GM12874 (cell line): ENCODE measurements at regions not wholly inside any gene's neighbourhood (a gene's known extent, or its start where the extent isn't known, plus 50 kb on each side); places are given as distances from the start of the nearest gene placed in this dataset.

Experiments used
- CTCF ChIP-seq: IDR thresholded peaks from 2 replicates; pipeline ENCODE4 v1.5.1; 2011; ENCODE audit warnings: low read depth, mild to moderate bottlenecking, control low read depth, low read length, moderate library complexity; ENCODE audit not compliant: insufficient read depth

DNA sequence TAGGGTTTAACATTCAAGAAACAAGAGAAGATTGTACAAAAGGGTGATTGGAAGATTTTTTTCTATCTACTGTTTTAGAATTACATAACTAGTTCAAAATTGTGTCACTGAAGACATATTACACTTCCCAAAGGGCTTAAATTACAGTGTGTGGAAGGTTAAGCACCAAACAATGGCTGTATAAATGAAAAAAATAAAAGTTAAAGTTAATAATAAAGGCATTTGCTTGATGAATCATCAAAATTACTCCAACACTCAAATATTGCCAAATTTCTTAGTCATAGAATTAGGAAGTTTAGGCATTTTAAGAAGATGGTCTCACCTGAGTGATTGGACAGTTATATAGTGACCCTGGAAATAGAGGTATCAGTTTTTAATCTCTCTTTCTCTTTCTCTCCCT lies 227.6 kb upstream of the CARD18 start:
- TF ChIP-seq CTCF = no peak

DNA sequence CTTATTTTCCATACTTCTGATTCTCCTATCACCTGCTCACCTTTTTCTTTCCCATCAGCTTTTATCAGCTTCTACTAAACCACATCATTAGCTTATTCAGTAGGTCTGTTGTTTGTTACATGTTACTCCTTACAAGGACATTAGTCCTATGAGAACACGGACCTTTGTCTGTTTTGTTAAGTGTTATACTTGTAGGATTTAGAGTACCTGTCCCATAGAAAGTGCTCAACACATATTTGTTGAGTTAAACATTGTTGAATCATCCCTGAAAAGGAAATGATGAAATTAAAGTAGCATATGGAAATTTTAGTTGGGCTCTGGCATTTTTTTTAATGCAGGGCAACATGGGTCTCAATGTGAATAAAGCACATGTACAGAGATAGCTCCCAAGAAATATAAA lies 222.1 kb upstream of the CARD18 start:
- no peak for TF ChIP-seq CTCF

DNA sequence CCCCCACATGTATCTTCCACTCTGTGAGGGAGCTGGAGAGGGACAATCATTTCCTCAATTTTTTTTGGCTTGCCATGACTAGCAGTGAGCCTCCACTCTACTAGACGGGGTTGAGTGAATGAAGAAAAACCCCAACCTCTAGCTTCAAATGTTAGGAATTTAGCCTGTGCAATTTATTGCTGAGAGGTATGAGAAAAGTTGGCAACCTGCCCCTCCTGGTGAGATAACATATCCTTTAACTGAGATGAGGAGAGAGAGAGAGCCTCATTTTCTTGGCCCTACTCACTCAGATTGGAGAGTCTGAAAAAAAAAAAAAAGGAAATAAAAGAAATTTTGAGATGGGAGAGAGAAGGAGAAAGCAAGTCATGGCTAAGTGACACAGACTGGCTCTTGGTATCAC lies 218.2 kb upstream of the CARD18 start:
- TF ChIP-seq CTCF = no peak

- TF ChIP-seq CTCF = no peak
These were observed 217.6 kb upstream of the CARD18 start for GRCh38 chr11:105357146-105357545.

- no peak for TF ChIP-seq CTCF
These were observed 205.4 kb upstream of the CARD18 start for GRCh38 chr11:105344938-105345337.

DNA sequence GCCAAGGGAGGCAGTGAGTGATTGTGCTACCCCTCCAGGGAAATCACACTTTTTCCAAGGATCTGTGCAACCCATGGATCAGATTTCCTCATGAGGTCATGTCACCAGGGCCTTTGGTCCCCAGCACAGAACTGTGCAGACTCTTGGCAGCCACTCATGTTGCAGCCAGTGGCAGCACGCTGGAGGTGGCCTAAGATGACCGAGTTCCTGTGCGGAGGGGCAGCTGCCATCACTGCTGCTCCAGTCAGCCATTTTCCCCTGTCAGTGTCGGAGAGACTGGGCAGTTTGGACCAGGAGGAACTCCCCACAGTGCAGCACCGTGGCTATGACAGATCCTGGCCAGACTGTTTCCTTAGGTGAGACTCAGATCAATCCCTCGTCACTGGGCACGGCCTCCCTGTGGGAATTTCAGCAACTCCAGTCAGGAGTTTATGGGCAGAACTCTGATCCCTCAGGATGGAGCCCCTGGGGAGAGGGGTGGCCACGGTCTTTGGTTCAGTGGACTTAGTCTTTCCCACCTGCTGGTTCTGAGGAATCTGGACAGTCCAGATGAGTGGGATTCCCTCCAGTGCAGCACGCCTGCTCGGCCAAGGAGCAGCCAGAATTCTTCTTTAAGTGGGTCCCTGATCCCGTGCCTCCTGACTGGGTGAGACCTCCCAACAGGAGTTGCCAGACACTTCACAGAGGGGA lies 194.6 kb upstream of the CARD18 start:
- TF ChIP-seq CTCF = no peak

- TF ChIP-seq CTCF = no peak
These were observed 193.6 kb upstream of the CARD18 start for GRCh38 chr11:105333153-105333552.

- TF ChIP-seq CTCF = no peak
These were observed 192.6 kb upstream of the CARD18 start for GRCh38 chr11:105332171-105332570.
